Panc1 (cell line): ENCODE measurements at regions not wholly inside any gene's neighbourhood (a gene's known extent, or its start where the extent isn't known, plus 50 kb on each side); places are given as distances from the start of the nearest gene placed in this dataset.

Experiments used
- CTCF ChIP-seq: fragments of 450-650 bp; IDR thresholded peaks from 2 replicates; pipeline ENCODE4 v1.5.1; 2017; ENCODE audit warnings: mild to moderate bottlenecking
- POLR2AphosphoS5 ChIP-seq: IDR thresholded peaks from 2 replicates; pipeline ENCODE4 v1.6.1; 2012; ENCODE audit warnings: mild to moderate bottlenecking, low read depth, low read length, moderate library complexity
- REST ChIP-seq, 2 experiments: IDR thresholded peaks; 2 replicates each; pipeline ENCODE4 v1.6.1; 2011 to 2012; ENCODE audit warnings: low read depth in 2 of 2, control low read depth in 1 of 2, low read length in 1 of 2, mild to moderate bottlenecking in 1 of 2, moderate library complexity in 1 of 2; ENCODE audit not compliant: insufficient read depth in 1 of 2
- SIN3A ChIP-seq: IDR thresholded peaks from 2 replicates; pipeline ENCODE4 v1.6.1; 2012; ENCODE audit warnings: low read depth, mild to moderate bottlenecking, low read length, moderate library complexity, borderline replicate concordance; ENCODE audit not compliant: insufficient read depth
- TCF7L2 ChIP-seq: IDR thresholded peaks from 2 replicates; pipeline ENCODE4 v1.6.1; 2011; ENCODE audit warnings: mild to moderate bottlenecking, low read depth, low read length, inconsistent platforms

- no peak for TF ChIP-seq CTCF
- no peak for TF ChIP-seq POLR2AphosphoS5
- no peak for TF ChIP-seq REST (IDR thresholded peaks at IDR 0.05; ENCODE audit: insufficient read depth in 1 of 2, low read depth in 2 of 2, low read length in 1 of 2)
- TF ChIP-seq TCF7L2: no peak
- TF ChIP-seq SIN3A: no peak
Observed at GRCh38 chr1:102498929-102499328, 502.2 kb upstream of the OLFM3 start.
